ENCODE measurements at regions not wholly inside any gene's neighbourhood (a gene's known extent, or its start where the extent isn't known, plus 50 kb on each side); places are given as distances from the start of the nearest gene placed in this dataset.
A peak's percentile ranks its signal among the peaks of the same experiment; 100 is the strongest.

DNA sequence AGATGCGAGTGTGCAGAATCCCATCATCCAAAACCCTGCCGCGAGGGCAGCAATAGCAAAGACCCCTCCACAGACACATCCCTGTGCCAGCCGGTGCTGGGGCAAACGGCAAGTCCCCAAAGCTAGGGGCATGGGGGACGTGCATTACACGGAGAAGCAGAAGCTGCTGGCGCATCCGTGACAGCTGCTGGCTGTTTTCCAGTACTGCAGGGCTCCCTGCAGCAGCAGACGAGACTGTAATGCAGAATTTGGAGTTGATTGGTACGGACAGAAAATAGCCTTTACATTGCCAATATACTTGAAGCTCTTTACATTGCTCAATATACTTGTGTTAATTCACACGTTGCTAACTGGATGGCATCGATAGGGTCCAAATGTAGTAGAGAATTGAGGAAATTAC, 77.2 kb upstream of the TMTC4 start:
- Histone ChIP-seq H3K4me3 (no peak overlapping the region), H3K9me2 (ENCODE audit: insufficient read depth) (no peaks in the 10 kb centered on the region), H3F3A (replicated peaks; ENCODE audit: low read depth) (no peaks in the 10 kb centered on the region), H3K4me1 (ENCODE audit: insufficient read depth) (no peaks in the 10 kb centered on the region), H3K79me2 (replicated peaks; ENCODE audit: insufficient read depth) (no peaks in the 10 kb centered on the region), H3K4me2 (no peak overlapping the region), H3K36me3 (ENCODE audit: insufficient read depth) (no peaks in the 10 kb centered on the region), H2AFZ (no peak overlapping the region), H3K27me3 (ENCODE audit: insufficient read depth) (no peaks in the 10 kb centered on the region), H4K20me1 (replicated peaks; ENCODE audit: insufficient read depth) (no peaks in the 10 kb centered on the region), H3K27ac (ENCODE audit: low read depth) (no peak overlapping the region)
- Mint-ChIP-seq H3K9me3 (no peaks in the 10 kb centered on the region), H3K36me3 (ENCODE audit: low read depth) (no peaks in the 10 kb centered on the region), H3K27ac (no peak overlapping the region), H3K4me3 (no peak overlapping the region), H3K27me3 (ENCODE audit: insufficient read depth, low read depth, poor library complexity) (peaks cover 5% of the 10 kb centered on the region), H3K4me1 (no peaks in the 10 kb centered on the region)
- ATAC-seq, result peak; percentile 38; the same call in 1 of the 3 replicates
- no peak for TF ChIP-seq NANOG (IDR thresholded peaks at IDR 0.05; ENCODE audit: borderline replicate concordance)
- 0 out of 4 replicates have a peak, but pooled peaks have one; percentile 3 to 17 for TF ChIP-seq CTCF (conservative IDR thresholded peaks at IDR 0.05; ENCODE audit: low read depth in 2 of 2)
- TF ChIP-seq, protein P1, sequence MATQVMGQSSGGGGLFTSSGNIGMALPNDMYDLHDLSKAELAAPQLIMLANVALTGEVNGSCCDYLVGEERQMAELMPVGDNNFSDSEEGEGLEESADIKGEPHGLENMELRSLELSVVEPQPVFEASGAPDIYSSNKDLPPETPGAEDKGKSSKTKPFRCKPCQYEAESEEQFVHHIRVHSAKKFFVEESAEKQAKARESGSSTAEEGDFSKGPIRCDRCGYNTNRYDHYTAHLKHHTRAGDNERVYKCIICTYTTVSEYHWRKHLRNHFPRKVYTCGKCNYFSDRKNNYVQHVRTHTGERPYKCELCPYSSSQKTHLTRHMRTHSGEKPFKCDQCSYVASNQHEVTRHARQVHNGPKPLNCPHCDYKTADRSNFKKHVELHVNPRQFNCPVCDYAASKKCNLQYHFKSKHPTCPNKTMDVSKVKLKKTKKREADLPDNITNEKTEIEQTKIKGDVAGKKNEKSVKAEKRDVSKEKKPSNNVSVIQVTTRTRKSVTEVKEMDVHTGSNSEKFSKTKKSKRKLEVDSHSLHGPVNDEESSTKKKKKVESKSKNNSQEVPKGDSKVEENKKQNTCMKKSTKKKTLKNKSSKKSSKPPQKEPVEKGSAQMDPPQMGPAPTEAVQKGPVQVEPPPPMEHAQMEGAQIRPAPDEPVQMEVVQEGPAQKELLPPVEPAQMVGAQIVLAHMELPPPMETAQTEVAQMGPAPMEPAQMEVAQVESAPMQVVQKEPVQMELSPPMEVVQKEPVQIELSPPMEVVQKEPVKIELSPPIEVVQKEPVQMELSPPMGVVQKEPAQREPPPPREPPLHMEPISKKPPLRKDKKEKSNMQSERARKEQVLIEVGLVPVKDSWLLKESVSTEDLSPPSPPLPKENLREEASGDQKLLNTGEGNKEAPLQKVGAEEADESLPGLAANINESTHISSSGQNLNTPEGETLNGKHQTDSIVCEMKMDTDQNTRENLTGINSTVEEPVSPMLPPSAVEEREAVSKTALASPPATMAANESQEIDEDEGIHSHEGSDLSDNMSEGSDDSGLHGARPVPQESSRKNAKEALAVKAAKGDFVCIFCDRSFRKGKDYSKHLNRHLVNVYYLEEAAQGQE (IDR thresholded peaks at IDR 0.05; ENCODE audit: unreplicated experiment), result no peak
- no peak for TF ChIP-seq ZNF114 (CRISPR knock-in tag; IDR thresholded peaks at IDR 0.05)
- DNase-seq (ENCODE audit: low spot score), result peak; percentile 8

GRCh38 chr13:100746953-100747683, 72.5 kb upstream of the TMTC4 start:
- Histone ChIP-seq H3K79me2 (replicated peaks; ENCODE audit: insufficient read depth) (no peaks in the 10 kb centered on the region), H3K27ac (ENCODE audit: low read depth) (no peak overlapping the region), H3F3A (replicated peaks; ENCODE audit: low read depth) (no peaks in the 10 kb centered on the region), H2AFZ (no peak overlapping the region), H3K4me2 (no peak overlapping the region), H3K4me3 (no peak overlapping the region), H3K4me1 (ENCODE audit: insufficient read depth) (no peaks in the 10 kb centered on the region), H4K20me1 (replicated peaks; ENCODE audit: insufficient read depth) (no peaks in the 10 kb centered on the region), H3K27me3 (ENCODE audit: insufficient read depth) (no peaks in the 10 kb centered on the region), H3K36me3 (ENCODE audit: insufficient read depth) (no peaks in the 10 kb centered on the region), H3K9me2 (ENCODE audit: insufficient read depth) (0 out of 2 replicates have a peak, but pooled peaks cover 4% of the 10 kb centered on the region)
- TF ChIP-seq EZH2phosphoT487 (IDR thresholded peaks at IDR 0.05; ENCODE audit: unreplicated experiment), result no peak
- no peak for TF ChIP-seq POLR2AphosphoS5 (IDR thresholded peaks at IDR 0.05; ENCODE audit: low read depth)
- no peak for TF ChIP-seq ZNF114 (CRISPR knock-in tag; IDR thresholded peaks at IDR 0.05)
- no peak for TF ChIP-seq JUNB (IDR thresholded peaks at IDR 0.05; ENCODE audit: unreplicated experiment)
- TF ChIP-seq, protein P1 (IDR thresholded peaks at IDR 0.05; ENCODE audit: unreplicated experiment), result no peak
- TF ChIP-seq CTCF (conservative IDR thresholded peaks at IDR 0.05; ENCODE audit: low read depth in 2 of 2), result no peak
- H3K4me3 Mint-ChIP-seq, result no peak overlapping the region
- peaks cover 5% of the 10 kb centered on the region for H3K27me3 Mint-ChIP-seq (ENCODE audit: insufficient read depth, low read depth, poor library complexity)
- H3K36me3 Mint-ChIP-seq (ENCODE audit: low read depth), result no peaks in the 10 kb centered on the region; the same call in 2 of the 3 replicates
- H3K9me3 Mint-ChIP-seq, result no peaks in the 10 kb centered on the region
- DNase-seq (ENCODE audit: low spot score), result no peak
- no peak for ATAC-seq
- no peak overlapping the region for H3K27ac Mint-ChIP-seq
- no peaks in the 10 kb centered on the region for H3K4me1 Mint-ChIP-seq

All from GM23338 (cell line).